ENCODE measurements at regions not wholly inside any gene's neighbourhood (a gene's known extent, or its start where the extent isn't known, plus 50 kb on each side); places are given as distances from the start of the nearest gene placed in this dataset.

GRCh38 chr6:15082708-15083107, 163.2 kb upstream of the JARID2 start:
- no peak for DNase-seq
- TF ChIP-seq GATA1 (IDR thresholded peaks at IDR 0.05; ENCODE audit: low read depth, low read length): no peak
- no peak for TF ChIP-seq POLR2A (IDR thresholded peaks at IDR 0.05; ENCODE audit: low read length)

- DNase-seq: peak; percentile 44 to 51
- TF ChIP-seq POLR2A (IDR thresholded peaks at IDR 0.05; ENCODE audit: low read length): peak; percentile 8
- no peak for TF ChIP-seq GATA1 (IDR thresholded peaks at IDR 0.05; ENCODE audit: low read depth, low read length)
These were observed 159.3 kb upstream of the JARID2 start for GRCh38 chr6:15086348-15087158.

GRCh38 chr6:15087186-15087589, 158.7 kb upstream of the JARID2 start:
- peak; percentile 73 to 87 for DNase-seq
- peak; percentile 38 for TF ChIP-seq POLR2A (IDR thresholded peaks at IDR 0.05; ENCODE audit: low read length)
- TF ChIP-seq GATA1 (IDR thresholded peaks at IDR 0.05; ENCODE audit: low read depth, low read length): no peak

GRCh38 chr6:15088904-15089568, 156.8 kb upstream of the JARID2 start:
- DNase-seq: peak; percentile 81 to 90
- TF ChIP-seq POLR2A (IDR thresholded peaks at IDR 0.05; ENCODE audit: low read length): peak; percentile 93
- TF ChIP-seq GATA1 (IDR thresholded peaks at IDR 0.05; ENCODE audit: low read depth, low read length): no peak

GRCh38 chr6:15089569-15090144, 156.2 kb upstream of the JARID2 start:
- DNase-seq: peak; percentile 58
- TF ChIP-seq GATA1 (IDR thresholded peaks at IDR 0.05; ENCODE audit: low read depth, low read length) (no peak), POLR2A (IDR thresholded peaks at IDR 0.05; ENCODE audit: low read length) (no peak)

GRCh38 chr6:15090145-15090579, 155.7 kb upstream of the JARID2 start:
- TF ChIP-seq GATA1 (IDR thresholded peaks at IDR 0.05; ENCODE audit: low read depth, low read length) (no peak), POLR2A (IDR thresholded peaks at IDR 0.05; ENCODE audit: low read length) (peak; percentile 95)
- peak; percentile 66 to 77 for DNase-seq

- DNase-seq: no peak
- no peak for TF ChIP-seq POLR2A (IDR thresholded peaks at IDR 0.05; ENCODE audit: low read length)
These were observed 155.0 kb upstream of the JARID2 start for GRCh38 chr6:15090745-15091384.

GRCh38 chr6:15096894-15097837, 148.7 kb upstream of the JARID2 start:
- TF ChIP-seq POLR2A (IDR thresholded peaks at IDR 0.05; ENCODE audit: low read length) (peak; percentile 73), GATA1 (IDR thresholded peaks at IDR 0.05; ENCODE audit: low read depth, low read length) (no peak)
- peak; percentile 75 to 80 for DNase-seq

- no peak for DNase-seq
- TF ChIP-seq GATA1 (IDR thresholded peaks at IDR 0.05; ENCODE audit: low read depth, low read length): no peak
- TF ChIP-seq POLR2A (IDR thresholded peaks at IDR 0.05; ENCODE audit: low read length): no peak
These were observed 144.7 kb upstream of the JARID2 start for GRCh38 chr6:15101130-15101529.

GRCh38 chr6:15102241-15102640, 143.6 kb upstream of the JARID2 start:
- TF ChIP-seq POLR2A (IDR thresholded peaks at IDR 0.05; ENCODE audit: low read length) (no peak), GATA1 (IDR thresholded peaks at IDR 0.05; ENCODE audit: low read depth, low read length) (no peak)

GRCh38 chr6:15106958-15107643, 138.8 kb upstream of the JARID2 start:
- peak; percentile 89 to 97 for DNase-seq
- TF ChIP-seq GATA1 (IDR thresholded peaks at IDR 0.05; ENCODE audit: low read depth, low read length): peak; percentile 77
- peak; percentile 61 for TF ChIP-seq POLR2A (IDR thresholded peaks at IDR 0.05; ENCODE audit: low read length)

More at GRCh38 chr6:15102241-15102640, 143.6 kb upstream of the JARID2 start:
- no peak for DNase-seq

GRCh38 chr6:15107644-15108382, 138.1 kb upstream of the JARID2 start:
- peak; percentile 50 to 56 for DNase-seq
- no peak for TF ChIP-seq POLR2A (IDR thresholded peaks at IDR 0.05; ENCODE audit: low read length)

Data from erythroblast (primary cell).